ENCODE measurements at regions not wholly inside any gene's neighbourhood (a gene's known extent, or its start where the extent isn't known, plus 50 kb on each side); places are given as distances from the start of the nearest gene placed in this dataset.

DNA sequence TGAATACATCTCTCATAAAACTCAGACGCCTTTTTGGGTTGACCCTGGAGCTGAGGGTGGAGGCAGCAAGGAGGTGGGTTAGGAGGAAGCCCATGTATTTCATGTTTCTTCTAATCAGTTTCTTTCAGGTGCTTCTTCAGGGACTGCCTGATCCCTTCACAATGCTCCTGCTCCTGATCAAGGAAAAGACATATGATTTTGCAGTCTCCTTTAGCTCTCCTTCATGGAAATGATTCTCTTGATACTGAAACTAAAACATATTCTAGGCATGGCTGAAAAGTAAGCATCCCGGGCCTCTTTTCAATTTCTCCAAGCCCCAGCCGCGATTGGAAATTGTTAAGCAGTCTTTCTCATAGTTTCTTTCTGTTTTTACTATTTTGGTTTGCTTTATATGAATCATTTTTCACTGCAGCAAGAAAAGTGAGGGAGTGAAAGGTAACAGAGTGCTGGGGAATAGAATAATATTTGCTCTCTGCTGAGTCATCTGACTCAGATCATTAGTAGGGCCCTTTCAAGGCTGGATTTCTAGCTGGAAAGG, 730.7 kb downstream of the CDH11 start:
- Histone ChIP-seq H3K27me3 (ENCODE audit: insufficient read depth, low read depth, low read length) (no peaks in the 10 kb centered on the region), H2AFZ (ENCODE audit: low read depth, low read length) (no peak overlapping the region), H3K4me2 (ENCODE audit: low read length) (no peak overlapping the region), H3K9me2 (ENCODE audit: insufficient read depth, low read length) (no peaks in the 10 kb centered on the region), H3K4me3 (ENCODE audit: low read length) (no peak overlapping the region), H3K9ac (ENCODE audit: low read length) (no peak overlapping the region), H3K36me3 (ENCODE audit: insufficient read depth, low read length) (no peaks in the 10 kb centered on the region), H3K79me2 (replicated peaks; ENCODE audit: insufficient read depth, low read length) (no peaks in the 10 kb centered on the region), H3K27ac (ENCODE audit: low read length) (no peak overlapping the region), H3F3A (ENCODE audit: insufficient read depth, low read length, poor library complexity, severe bottlenecking) (no peaks in the 10 kb centered on the region), H4K20me1 (ENCODE audit: insufficient read depth) (no peaks in the 10 kb centered on the region), H3K9me3 (ENCODE audit: low read length) (no peaks in the 10 kb centered on the region)
- TF ChIP-seq, protein P1, sequence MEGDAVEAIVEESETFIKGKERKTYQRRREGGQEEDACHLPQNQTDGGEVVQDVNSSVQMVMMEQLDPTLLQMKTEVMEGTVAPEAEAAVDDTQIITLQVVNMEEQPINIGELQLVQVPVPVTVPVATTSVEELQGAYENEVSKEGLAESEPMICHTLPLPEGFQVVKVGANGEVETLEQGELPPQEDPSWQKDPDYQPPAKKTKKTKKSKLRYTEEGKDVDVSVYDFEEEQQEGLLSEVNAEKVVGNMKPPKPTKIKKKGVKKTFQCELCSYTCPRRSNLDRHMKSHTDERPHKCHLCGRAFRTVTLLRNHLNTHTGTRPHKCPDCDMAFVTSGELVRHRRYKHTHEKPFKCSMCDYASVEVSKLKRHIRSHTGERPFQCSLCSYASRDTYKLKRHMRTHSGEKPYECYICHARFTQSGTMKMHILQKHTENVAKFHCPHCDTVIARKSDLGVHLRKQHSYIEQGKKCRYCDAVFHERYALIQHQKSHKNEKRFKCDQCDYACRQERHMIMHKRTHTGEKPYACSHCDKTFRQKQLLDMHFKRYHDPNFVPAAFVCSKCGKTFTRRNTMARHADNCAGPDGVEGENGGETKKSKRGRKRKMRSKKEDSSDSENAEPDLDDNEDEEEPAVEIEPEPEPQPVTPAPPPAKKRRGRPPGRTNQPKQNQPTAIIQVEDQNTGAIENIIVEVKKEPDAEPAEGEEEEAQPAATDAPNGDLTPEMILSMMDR (IDR thresholded peaks at IDR 0.05; ENCODE audit: poor library complexity, severe bottlenecking): no peak
- no peak for TF ChIP-seq MXI1 (conservative IDR thresholded peaks at IDR 0.05; ENCODE audit: poor library complexity, severe bottlenecking)
- no peak for TF ChIP-seq REST (IDR thresholded peaks at IDR 0.05; ENCODE audit: borderline replicate concordance)
- no peak for TF ChIP-seq RAD21 (conservative IDR thresholded peaks at IDR 0.05)
- no peak for TF ChIP-seq POLR2AphosphoS5 (IDR thresholded peaks at IDR 0.05)
- TF ChIP-seq EP300 (conservative IDR thresholded peaks at IDR 0.05; ENCODE audit: poor library complexity, severe bottlenecking): no peak
- no peak for TF ChIP-seq EZH2 (IDR thresholded peaks at IDR 0.05; ENCODE audit: borderline replicate concordance, insufficient read depth, low read length, poor library complexity, severe bottlenecking)
- TF ChIP-seq TAF1 (IDR thresholded peaks at IDR 0.05; ENCODE audit: low read depth): no peak
- TF ChIP-seq SMC3 (conservative IDR thresholded peaks at IDR 0.05; ENCODE audit: poor library complexity): no peak

GRCh38 chr16:64390102-64390501, 731.8 kb downstream of the CDH11 start:
- Histone ChIP-seq H3K9me2 (ENCODE audit: insufficient read depth, low read length) (no peaks in the 10 kb centered on the region), H4K20me1 (ENCODE audit: insufficient read depth) (no peaks in the 10 kb centered on the region), H3F3A (ENCODE audit: insufficient read depth, low read length, poor library complexity, severe bottlenecking) (no peaks in the 10 kb centered on the region), H3K27me3 (ENCODE audit: insufficient read depth, low read depth, low read length) (no peaks in the 10 kb centered on the region), H3K36me3 (ENCODE audit: insufficient read depth, low read length) (no peaks in the 10 kb centered on the region), H3K9me3 (ENCODE audit: low read length) (no peaks in the 10 kb centered on the region), H3K27ac (ENCODE audit: low read length) (no peak overlapping the region), H3K79me2 (replicated peaks; ENCODE audit: insufficient read depth, low read length) (no peaks in the 10 kb centered on the region), H3K9ac (ENCODE audit: low read length) (no peak overlapping the region), H2AFZ (ENCODE audit: low read depth, low read length) (no peak overlapping the region), H3K4me3 (ENCODE audit: low read length) (no peak overlapping the region), H3K4me2 (ENCODE audit: low read length) (no peak overlapping the region)
- TF ChIP-seq SMC3 (conservative IDR thresholded peaks at IDR 0.05; ENCODE audit: poor library complexity) (no peak), POLR2AphosphoS5 (IDR thresholded peaks at IDR 0.05) (no peak), MXI1 (conservative IDR thresholded peaks at IDR 0.05; ENCODE audit: poor library complexity, severe bottlenecking) (no peak), REST (IDR thresholded peaks at IDR 0.05; ENCODE audit: borderline replicate concordance) (no peak), EP300 (conservative IDR thresholded peaks at IDR 0.05; ENCODE audit: poor library complexity, severe bottlenecking) (no peak), EZH2 (IDR thresholded peaks at IDR 0.05; ENCODE audit: borderline replicate concordance, insufficient read depth, low read length, poor library complexity, severe bottlenecking) (no peak), TAF1 (IDR thresholded peaks at IDR 0.05; ENCODE audit: low read depth) (no peak), RAD21 (conservative IDR thresholded peaks at IDR 0.05) (no peak)
- TF ChIP-seq, protein P1 (IDR thresholded peaks at IDR 0.05; ENCODE audit: poor library complexity, severe bottlenecking): no peak
